Psoas muscle (tissue), 7 donors: ENCODE measurements at regions not wholly inside any gene's neighbourhood (a gene's known extent, or its start where the extent isn't known, plus 50 kb on each side); places are given as distances from the start of the nearest gene placed in this dataset.
"Not testable (repeated sequence)": the region's sequence is repeated elsewhere in the genome, so short reads cannot be mapped to it uniquely, and the experiment has no call there.

ENCODE experiments used
- ATAC-seq, 4 donors: fragments of 200-7000 bp; cut with Tn5 transposase; one replicate each; pipeline ENCODE4 v1.9.1; 2020; ENCODE audit warnings: moderate library complexity in 3 of 4, mild to moderate bottlenecking in 2 of 4
- DNase-seq, 2 donors: peaks; one replicate each; pipeline ENCODE4 v3.0.0-alpha.2; 2020
- H3K27ac ChIP-seq: fragments of 200-600 bp; one replicate; pipeline ENCODE4 v1.8.0; 2022
- H3K27me3 ChIP-seq, 3 donors: fragments of 200-600 bp in 1 of 3; one replicate each; pipeline versions ENCODE4 v1.6.1 to v1.8.0; 2013 to 2022; ENCODE audit warnings: low read length in 2 of 3, mild to moderate bottlenecking in 2 of 3, moderate library complexity in 1 of 3; ENCODE audit not compliant: insufficient read depth in 3 of 3
- H3K36me3 ChIP-seq, 2 donors: fragments of 200-600 bp in 1 of 2; one replicate each; pipeline versions ENCODE4 v1.6.1 to v1.8.0; 2013 to 2022; ENCODE audit warnings: low read depth in 1 of 2, mild to moderate bottlenecking in 1 of 2, moderate library complexity in 1 of 2; ENCODE audit not compliant: insufficient read depth in 1 of 2
- H3K4me1 ChIP-seq: fragments of 200-600 bp; one replicate; pipeline ENCODE4 v1.8.0; 2022
- H3K4me3 ChIP-seq: fragments of 200-600 bp; one replicate; pipeline ENCODE4 v1.8.0; 2022; ENCODE audit warnings: mild to moderate bottlenecking
- H3K9me3 ChIP-seq: fragments of 200-600 bp; one replicate; pipeline ENCODE4 v1.8.0; 2022
- WGBS, 3 donors: extraction: QIAGEN DNeasy Blood & Tissue Kit; methylation state at CpG; one replicate each; pipeline versions ENCODE4 v1.1.6 to v1.1.7; 2013; 5-methylcytosine and 5-hydroxymethylcytosine counted together
- intact Hi-C, 2 donors: fragments of 100-400 bp; cut with DNase I; formaldehyde crosslinking; loops; one replicate each; pipeline versions ENCODE4 v1.11.0 to v1.14.2; 2022
- TF ChIP-seq, protein P1 (sequence below): fragments of 200-600 bp; IDR thresholded peaks from one replicate; pipeline ENCODE4 v1.8.0; 2022; ENCODE audit warnings: antibody characterized with exemption
- donor health status: healthy with polysubstance abuse.
- donor health status: DM: no; HTN: no; CAD: no; lungs with moderate emphysema.
- donor health status: Bipolar disorder and iron deficiency.
- donor health status: healthy.
- donor health status: DM: yes; HTN: yes; CAD: no.
- donor health status: DM: no; HTN: no; CAD: no.
- donor health status: DM: yes; HTN: yes; CAD: no.

GRCh38 chr3:191020730-191021396 lies 158.4 kb upstream of the GMNC start:
- Histone ChIP-seq H3K27me3 (no peaks in the 10 kb centered on the region), H3K36me3 (no peaks in the 10 kb centered on the region), H3K4me1 (no peaks in the 10 kb centered on the region), H3K4me3 (no peak overlapping the region), H3K9me3 (no peaks in the 10 kb centered on the region), H3K27ac (no peak overlapping the region)
- intact Hi-C loops: no loop called here
- ATAC-seq: no peak
- TF ChIP-seq, protein P1, sequence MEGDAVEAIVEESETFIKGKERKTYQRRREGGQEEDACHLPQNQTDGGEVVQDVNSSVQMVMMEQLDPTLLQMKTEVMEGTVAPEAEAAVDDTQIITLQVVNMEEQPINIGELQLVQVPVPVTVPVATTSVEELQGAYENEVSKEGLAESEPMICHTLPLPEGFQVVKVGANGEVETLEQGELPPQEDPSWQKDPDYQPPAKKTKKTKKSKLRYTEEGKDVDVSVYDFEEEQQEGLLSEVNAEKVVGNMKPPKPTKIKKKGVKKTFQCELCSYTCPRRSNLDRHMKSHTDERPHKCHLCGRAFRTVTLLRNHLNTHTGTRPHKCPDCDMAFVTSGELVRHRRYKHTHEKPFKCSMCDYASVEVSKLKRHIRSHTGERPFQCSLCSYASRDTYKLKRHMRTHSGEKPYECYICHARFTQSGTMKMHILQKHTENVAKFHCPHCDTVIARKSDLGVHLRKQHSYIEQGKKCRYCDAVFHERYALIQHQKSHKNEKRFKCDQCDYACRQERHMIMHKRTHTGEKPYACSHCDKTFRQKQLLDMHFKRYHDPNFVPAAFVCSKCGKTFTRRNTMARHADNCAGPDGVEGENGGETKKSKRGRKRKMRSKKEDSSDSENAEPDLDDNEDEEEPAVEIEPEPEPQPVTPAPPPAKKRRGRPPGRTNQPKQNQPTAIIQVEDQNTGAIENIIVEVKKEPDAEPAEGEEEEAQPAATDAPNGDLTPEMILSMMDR: no peak
- DNase-seq: no peak
- WGBS, 3 donors: 33 to 56% (median 44%) methylated on average over 2 of the region's 2 CpGs

DNA sequence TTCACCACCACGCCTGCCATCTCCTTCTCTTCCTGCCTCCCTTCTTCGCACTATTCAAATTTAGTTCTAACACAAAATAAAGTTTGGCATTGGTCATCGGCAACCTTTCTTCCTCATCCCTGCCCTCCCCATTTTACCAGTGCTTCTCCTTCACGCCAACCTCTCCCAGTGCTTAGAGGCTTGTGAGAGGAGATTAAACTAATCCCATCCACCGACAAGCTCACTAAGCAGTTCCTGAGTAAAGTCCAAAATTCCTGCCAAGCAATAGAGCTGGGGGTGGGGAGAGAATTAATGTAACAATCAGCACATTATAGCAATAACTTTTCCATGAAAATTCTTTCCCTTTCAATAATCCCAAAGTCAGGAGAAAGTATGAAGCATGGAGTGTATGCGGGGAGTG lies 157.4 kb upstream of the GMNC start:
- Histone ChIP-seq H3K36me3 (no peaks in the 10 kb centered on the region), H3K9me3 (no peaks in the 10 kb centered on the region), H3K4me3 (no peak overlapping the region), H3K27ac (no peak overlapping the region), H3K27me3 (no peaks in the 10 kb centered on the region), H3K4me1 (no peaks in the 10 kb centered on the region)
- TF ChIP-seq, protein P1: no peak
- DNase-seq (no peak), ATAC-seq (no peak)
- 49 to 65% (median 53%) methylated on average over 6 of the region's 6 CpGs for WGBS, 3 donors
- intact Hi-C loops: no loop called here

DNA sequence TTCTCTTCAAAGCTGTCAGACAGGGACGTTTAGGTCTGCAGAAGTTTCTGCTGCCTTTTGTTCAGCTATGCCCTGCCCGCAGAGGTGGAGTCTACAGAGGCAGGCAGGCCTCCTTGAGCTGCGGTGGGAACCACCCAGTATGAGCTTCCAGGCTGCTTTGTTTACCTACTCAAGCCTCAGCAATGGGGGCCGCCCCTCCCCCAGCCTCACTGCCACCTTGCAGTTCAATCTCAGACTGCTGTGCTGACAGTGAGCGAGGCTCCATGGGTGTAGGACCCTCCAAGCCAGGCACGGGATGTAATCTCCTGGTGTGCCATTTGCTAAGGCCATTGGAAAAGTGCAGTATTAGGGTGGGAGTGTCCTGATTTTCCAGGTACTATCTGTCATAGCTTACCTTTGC lies 153.5 kb upstream of the GMNC start:
- H3K27me3 ChIP-seq, H3K4me3 ChIP-seq, ATAC-seq, DNase-seq, H3K36me3 ChIP-seq, intact Hi-C loops, H3K4me1 ChIP-seq, H3K9me3 ChIP-seq, H3K27ac ChIP-seq: not testable (repeated sequence)
- WGBS, 3 donors: 77 to 79% (median 77%) methylated on average over 6 of the region's 6 CpGs

DNA sequence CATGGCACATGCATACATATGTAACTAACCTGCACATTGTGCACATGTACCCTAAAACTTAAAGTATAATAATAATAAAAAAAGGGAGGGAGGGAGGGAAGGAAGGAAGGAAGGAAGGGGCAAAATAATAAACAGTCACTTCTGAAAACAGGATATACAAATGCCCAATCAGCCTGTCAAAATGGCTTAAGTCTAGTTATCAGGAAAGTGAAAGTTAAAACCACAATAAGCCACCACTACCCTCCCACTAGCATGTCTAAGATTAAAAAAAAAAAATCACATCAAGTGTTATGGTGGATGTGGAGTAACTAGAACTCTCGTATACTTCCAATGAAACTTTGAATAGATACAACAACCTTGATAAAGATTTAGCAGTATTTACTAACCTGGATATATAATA lies 145.6 kb upstream of the GMNC start:
- H3K4me3 ChIP-seq: no peak overlapping the region
- WGBS, 3 donors: 79 to 90% (median 79%) methylated on average over 1 of the region's 1 CpG
- no peaks in the 10 kb centered on the region for H3K27me3 ChIP-seq
- DNase-seq: no peak
- no peaks in the 10 kb centered on the region for H3K36me3 ChIP-seq
- no peak overlapping the region for H3K27ac ChIP-seq
- H3K9me3 ChIP-seq: no peaks in the 10 kb centered on the region
- intact Hi-C loops: no loop called here
- no peaks in the 10 kb centered on the region for H3K4me1 ChIP-seq
- TF ChIP-seq, protein P1: no peak
- ATAC-seq: no peak

DNA sequence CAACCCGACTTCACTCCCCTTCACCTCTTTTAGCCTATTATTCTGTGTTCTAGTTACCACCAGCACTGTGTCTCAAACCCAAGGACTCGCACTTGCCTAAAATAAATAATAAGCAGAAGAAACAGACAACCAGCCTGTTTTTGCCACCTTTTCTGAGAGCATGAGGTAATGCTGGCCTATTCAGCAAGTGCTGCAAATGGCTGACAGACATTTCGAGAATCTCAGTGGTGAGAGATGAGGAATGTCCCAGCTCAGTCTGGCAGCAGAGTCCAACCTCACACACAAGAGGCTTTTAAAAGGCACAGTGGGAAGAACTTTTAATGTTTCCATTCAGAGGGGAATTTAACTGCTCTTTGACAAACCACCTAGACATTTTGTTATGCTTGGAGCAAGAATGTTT lies 143.3 kb upstream of the GMNC start:
- no peak for DNase-seq
- WGBS, 3 donors: 50 to 61% (median 59%) methylated on average over 3 of the region's 3 CpGs
- ATAC-seq: peak in 1 of 4 donors; percentile 77
- intact Hi-C loops: no loop called here
- no peaks in the 10 kb centered on the region for H3K9me3 ChIP-seq
- no peaks in the 10 kb centered on the region for H3K27me3 ChIP-seq
- no peak overlapping the region for H3K4me3 ChIP-seq
- no peak overlapping the region for H3K27ac ChIP-seq
- TF ChIP-seq, protein P1: no peak
- H3K36me3 ChIP-seq: no peaks in the 10 kb centered on the region
- no peaks in the 10 kb centered on the region for H3K4me1 ChIP-seq
